OCI-LY3 (cell line): ENCODE measurements at regions not wholly inside any gene's neighbourhood (a gene's known extent, or its start where the extent isn't known, plus 50 kb on each side); places are given as distances from the start of the nearest gene placed in this dataset.

Source experiments
- CTCF ChIP-seq: fragments of 200-600, 300-600 bp; sonication (generic); IDR thresholded peaks from 2 replicates; pipeline ENCODE4 v1.5.1; 2014; ENCODE audit warnings: antibody characterized with exemption, low read length, low read depth
- EZH2phosphoT487 ChIP-seq: fragments of 200-600 bp; shearing (Covaris generic); IDR thresholded peaks from 2 replicates; pipeline ENCODE4 v1.6.1; 2018; ENCODE audit warnings: antibody characterized with exemption, mixed run types, low read depth

- TF ChIP-seq CTCF (no peak), EZH2phosphoT487 (no peak)
Observed at GRCh38 chr22:47543447-47543846, 781.0 kb downstream of the TBC1D22A start.
